ENCODE measurements at regions not wholly inside any gene's neighbourhood (a gene's known extent, or its start where the extent isn't known, plus 50 kb on each side); places are given as distances from the start of the nearest gene placed in this dataset.

GRCh38 chr16:79469999-79470398 lies 130.5 kb downstream of the MAF start:
- Histone ChIP-seq H2AFZ (ENCODE audit: low read length) (no peak overlapping the region), H3F3A (ENCODE audit: insufficient read depth, low read length) (no peaks in the 10 kb centered on the region), H3K27ac (ENCODE audit: low read length) (no peak overlapping the region), H3K9ac (ENCODE audit: low read length) (no peak overlapping the region), H3K36me3 (replicated peaks; ENCODE audit: insufficient read depth, low read length) (no peaks in the 10 kb centered on the region), H3K79me2 (ENCODE audit: low read length) (no peaks in the 10 kb centered on the region), H3K4me1 (ENCODE audit: low read length) (no peaks in the 10 kb centered on the region), H3K4me3 (ENCODE audit: low read length) (no peak overlapping the region), H3K4me2 (ENCODE audit: low read depth, low read length) (no peak overlapping the region), H3K9me2 (replicated peaks; ENCODE audit: insufficient read depth, low read length) (no peaks in the 10 kb centered on the region), H3K27me3 (replicated peaks; ENCODE audit: insufficient read depth, low read length) (no peaks in the 10 kb centered on the region), H3K9me3 (replicated peaks; ENCODE audit: insufficient read depth, low read length) (no peaks in the 10 kb centered on the region), H4K20me1 (ENCODE audit: insufficient read depth, low read length) (no peaks in the 10 kb centered on the region)
- TF ChIP-seq CTCF (IDR thresholded peaks at IDR 0.05; ENCODE audit: low read length) (no peak), EZH2phosphoT487 (IDR thresholded peaks at IDR 0.05; ENCODE audit: low read length) (no peak), EZH2 (optimal IDR thresholded peaks at IDR 0.05; ENCODE audit: low read depth, low read length) (no peak)
- DNase-seq = no peak

- Histone ChIP-seq H3K9me2 (replicated peaks; ENCODE audit: insufficient read depth, low read length) (no peaks in the 10 kb centered on the region), H3K4me3 (ENCODE audit: low read length) (no peak overlapping the region), H3K27me3 (replicated peaks; ENCODE audit: insufficient read depth, low read length) (no peaks in the 10 kb centered on the region), H3K27ac (ENCODE audit: low read length) (no peak overlapping the region), H2AFZ (ENCODE audit: low read length) (no peak overlapping the region), H3K36me3 (replicated peaks; ENCODE audit: insufficient read depth, low read length) (no peaks in the 10 kb centered on the region), H3K9me3 (replicated peaks; ENCODE audit: insufficient read depth, low read length) (no peaks in the 10 kb centered on the region), H3K79me2 (ENCODE audit: low read length) (no peaks in the 10 kb centered on the region), H3F3A (ENCODE audit: insufficient read depth, low read length) (no peaks in the 10 kb centered on the region), H3K4me2 (ENCODE audit: low read depth, low read length) (no peak overlapping the region), H4K20me1 (ENCODE audit: insufficient read depth, low read length) (no peaks in the 10 kb centered on the region), H3K9ac (ENCODE audit: low read length) (no peak overlapping the region), H3K4me1 (ENCODE audit: low read length) (no peaks in the 10 kb centered on the region)
- no peak for DNase-seq
- TF ChIP-seq EZH2phosphoT487 (IDR thresholded peaks at IDR 0.05; ENCODE audit: low read length) (no peak), CTCF (IDR thresholded peaks at IDR 0.05; ENCODE audit: low read length) (no peak)
Measured at GRCh38 chr16:79468631-79469030, 131.9 kb downstream of the MAF start.

GRCh38 chr16:79468121-79468552 lies 132.4 kb downstream of the MAF start:
- H3K27ac ChIP-seq (ENCODE audit: low read length) = no peak overlapping the region
- no peak for DNase-seq
- H2AFZ ChIP-seq (ENCODE audit: low read length) = no peak overlapping the region
- H3F3A ChIP-seq (ENCODE audit: insufficient read depth, low read length) = no peaks in the 10 kb centered on the region
- H3K36me3 ChIP-seq (replicated peaks; ENCODE audit: insufficient read depth, low read length) = no peaks in the 10 kb centered on the region
- H3K27me3 ChIP-seq (replicated peaks; ENCODE audit: insufficient read depth, low read length) = no peaks in the 10 kb centered on the region
- H3K9me2 ChIP-seq (replicated peaks; ENCODE audit: insufficient read depth, low read length) = no peaks in the 10 kb centered on the region
- H3K9me3 ChIP-seq (replicated peaks; ENCODE audit: insufficient read depth, low read length) = no peaks in the 10 kb centered on the region
- H4K20me1 ChIP-seq (ENCODE audit: insufficient read depth, low read length) = no peaks in the 10 kb centered on the region
- TF ChIP-seq EZH2 (optimal IDR thresholded peaks at IDR 0.05; ENCODE audit: low read depth, low read length) (no peak), CTCF (IDR thresholded peaks at IDR 0.05; ENCODE audit: low read length) (no peak), EZH2phosphoT487 (IDR thresholded peaks at IDR 0.05; ENCODE audit: low read length) (no peak)
- no peak overlapping the region for H3K4me3 ChIP-seq (ENCODE audit: low read length)
- no peaks in the 10 kb centered on the region for H3K4me1 ChIP-seq (ENCODE audit: low read length)
- H3K79me2 ChIP-seq (ENCODE audit: low read length) = no peaks in the 10 kb centered on the region
- H3K9ac ChIP-seq (ENCODE audit: low read length) = no peak overlapping the region
- no peak overlapping the region for H3K4me2 ChIP-seq (ENCODE audit: low read depth, low read length)

Data from MM.1S (cell line).